ENCODE measurements at regions not wholly inside any gene's neighbourhood (a gene's known extent, or its start where the extent isn't known, plus 50 kb on each side); places are given as distances from the start of the nearest gene placed in this dataset.

DNA sequence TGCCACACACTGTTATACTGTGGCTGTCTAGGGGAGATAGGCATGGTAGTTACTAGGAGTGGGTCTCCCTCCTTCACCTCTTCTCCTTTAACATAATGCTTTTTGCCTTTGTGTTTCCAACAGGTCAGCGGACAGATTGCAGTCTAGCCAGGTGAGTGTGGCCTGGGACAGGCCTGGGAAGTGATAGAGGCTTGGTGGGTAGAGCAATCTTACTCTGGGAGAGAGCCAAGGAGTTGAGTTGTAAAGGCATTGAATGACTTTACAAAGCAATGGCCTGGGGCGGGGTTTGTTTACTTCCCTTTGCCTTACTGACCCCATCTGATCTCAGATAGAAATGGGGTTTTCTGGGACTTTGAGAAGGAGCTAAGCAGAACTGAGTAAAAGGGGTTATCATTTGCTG lies 51.0 kb upstream of the IKBKE start:
- no peak overlapping the region for H3K4me3 ChIP-seq (ENCODE audit: extremely low read depth in 1 of 4, insufficient read depth in 2 of 4, low read depth in 3 of 4, low read length in 4 of 4)
- H3K36me3 ChIP-seq (ENCODE audit: control insufficient read depth in 2 of 4, insufficient read depth in 4 of 4, low read length in 3 of 4): peaks cover 0 to 7% (median 4%) of the 10 kb centered on the region in 4 experiments; a peak in 4 of 8 replicates
- H3K79me1 ChIP-seq (ENCODE audit: low read depth, low read length): no peaks in the 10 kb centered on the region
- no peak overlapping the region for H2BK20ac ChIP-seq (ENCODE audit: low read length)
- no peak overlapping the region for H3K18ac ChIP-seq (ENCODE audit: extremely low read depth, low read length)
- no peaks in the 10 kb centered on the region for H3K79me2 ChIP-seq (ENCODE audit: control insufficient read depth in 1 of 2, insufficient read depth in 2 of 2, low read length in 2 of 2)
- peaks cover 1 to 2% of the 10 kb centered on the region in 2 experiments for H4K20me1 ChIP-seq (replicated peaks in 1 of 2; ENCODE audit: control insufficient read depth in 1 of 2, insufficient read depth in 2 of 2, low read length in 2 of 2)
- 79% methylated on average over 2 of the region's 2 CpGs; no CpG with 5 or more reads in 1 of the 2 experiments for WGBS, 2 experiments (ENCODE audit: extremely low coverage in 1 of 2, insufficient coverage in 1 of 2, insufficient read length in 1 of 2, insufficient replicate concordance in 2 of 2, low coverage in 1 of 2, low lambda C conversion rate in 2 of 2, missing lambda C conversion rate in 1 of 2)
- no peak overlapping the region for H3K14ac ChIP-seq (ENCODE audit: insufficient read length)
- no peaks in the 10 kb centered on the region for H3K9me3 ChIP-seq (ENCODE audit: insufficient read depth in 2 of 2, low read depth in 1 of 2, low read length in 1 of 2)
- H2BK15ac ChIP-seq (ENCODE audit: low read length): no peak overlapping the region
- H3K23ac ChIP-seq (ENCODE audit: insufficient read length): no peak overlapping the region
- FAIRE-seq: no peak
- CTCF ChIA-PET (ENCODE audit: partially characterized antibody): interaction anchor here (1.0 to 1.3 kb wide), 2 partner anchors 11 to 15 kb away, joined by 3 read pairs; no protein-coding TSS in a partner anchor
- no peak overlapping the region for H4K8ac ChIP-seq (ENCODE audit: extremely low read depth, insufficient read depth, low read length)
- no peak overlapping the region for H4K5ac ChIP-seq (ENCODE audit: insufficient read length, low read depth, low read length)
- peaks cover 2% of the 10 kb centered on the region; the same call in 1 of the 2 replicates for H3K23me2 ChIP-seq (ENCODE audit: low read depth, low read length)
- H2BK5ac ChIP-seq (ENCODE audit: low read depth, low read length): no peak overlapping the region
- no peak overlapping the region for H2AK5ac ChIP-seq (ENCODE audit: low read depth, low read length)
- H3K27ac ChIP-seq (ENCODE audit: low read depth, low read length): no peak overlapping the region
- H4K91ac ChIP-seq (replicated peaks; ENCODE audit: insufficient read length, low read length): no peak overlapping the region
- H3K56ac ChIP-seq (replicated peaks; ENCODE audit: insufficient read length, low read depth, low read length): no peak overlapping the region
- POLR2A ChIA-PET (ENCODE audit: partially characterized antibody): no interaction called here
- H3K9ac ChIP-seq (replicated peaks in 1 of 4; ENCODE audit: extremely low read depth in 1 of 4, low read depth in 3 of 4, low read length in 3 of 4): no peak overlapping the region
- H2AFZ ChIP-seq (ENCODE audit: low read length): no peak overlapping the region
- H2BK120ac ChIP-seq (replicated peaks; ENCODE audit: low read depth, low read length): no peak overlapping the region
- H3K4ac ChIP-seq (replicated peaks; ENCODE audit: insufficient read length, low read depth, low read length): no peak overlapping the region
- no peak overlapping the region for H2BK12ac ChIP-seq (ENCODE audit: low read depth, low read length)
- peaks cover 0 to 1% (median 0%) of the 10 kb centered on the region in 4 experiments; a peak in 1 of 7 replicates for H3K27me3 ChIP-seq (replicated peaks in 1 of 4; ENCODE audit: control insufficient read depth in 3 of 4, extremely low read depth in 1 of 4, insufficient read depth in 3 of 4, low read length in 3 of 4)
- no peak overlapping the region for H3K4me2 ChIP-seq (ENCODE audit: insufficient read depth in 1 of 2, low read depth in 2 of 2, low read length in 2 of 2)
- TF ChIP-seq SIX5 (IDR thresholded peaks at IDR 0.05; ENCODE audit: low read depth, low read length) (no peak), POLR2AphosphoS5 (IDR thresholded peaks at IDR 0.05; ENCODE audit: low read depth, low read length) (no peak), KDM4A (IDR thresholded peaks at IDR 0.05; ENCODE audit: low read depth, low read length, severe bottlenecking) (no peak), SP1 (IDR thresholded peaks at IDR 0.05; ENCODE audit: low read depth, low read length) (no peak), CBX8 (IDR thresholded peaks at IDR 0.05; ENCODE audit: borderline replicate concordance, low read depth, low read length) (no peak), CTBP2 (IDR thresholded peaks at IDR 0.05; ENCODE audit: borderline replicate concordance, insufficient read depth, insufficient read length, low read length) (no peak), BRCA1 (IDR thresholded peaks at IDR 0.05; ENCODE audit: low read depth, low read length) (no peak), NANOG (IDR thresholded peaks at IDR 0.05; ENCODE audit: insufficient read depth, low read depth, low read length, poor library complexity, severe bottlenecking) (no peak), CTCF (IDR thresholded peaks at IDR 0.05; ENCODE audit: control extremely low read depth in 1 of 3, insufficient read depth in 1 of 3, low read depth in 1 of 3, low read length in 3 of 3) (no peak), CHD2 (IDR thresholded peaks at IDR 0.05; ENCODE audit: low read length) (no peak)
- DNase-seq (ENCODE audit: low read depth in 1 of 2, low spot score in 2 of 2): no peak
- no peaks in the 10 kb centered on the region for H3K4me1 ChIP-seq (replicated peaks in 1 of 4; ENCODE audit: control insufficient read depth in 3 of 4, insufficient read depth in 4 of 4, low read length in 3 of 4)

Measured in H1 (cell line).